MM.1S (cell line): ENCODE measurements at regions not wholly inside any gene's neighbourhood (a gene's known extent, or its start where the extent isn't known, plus 50 kb on each side); places are given as distances from the start of the nearest gene placed in this dataset.

ENCODE experiments used
- DNase-seq: peaks from one replicate; pipeline ENCODE4 v3.0.0-alpha.2; 2015
- H2AFZ ChIP-seq: fragments of 300-600 bp; sonication (generic); 2 replicates; pipeline ENCODE4 v1.6.0; 2016; ENCODE audit warnings: antibody characterized with exemption, low read length
- H3F3A ChIP-seq: fragments of 300-600 bp; sonication (generic); 2 replicates; pipeline ENCODE4 v1.6.1; 2016; ENCODE audit warnings: mild to moderate bottlenecking, antibody characterized with exemption, low read length, moderate library complexity, mixed read lengths; ENCODE audit not compliant: insufficient read depth
- H3K27ac ChIP-seq: fragments of 300-600 bp; sonication (generic); 2 replicates; pipeline ENCODE4 v1.5.1; 2016; ENCODE audit warnings: mild to moderate bottlenecking, low read length
- H3K27me3 ChIP-seq: fragments of 300-600 bp; sonication (generic); replicated peaks from 2 replicates; pipeline ENCODE4 v1.6.0; 2016; ENCODE audit warnings: low read length; ENCODE audit not compliant: insufficient read depth
- H3K36me3 ChIP-seq: fragments of 300-600 bp; sonication (generic); replicated peaks from 2 replicates; pipeline ENCODE4 v1.6.1; 2016; ENCODE audit warnings: mild to moderate bottlenecking, low read length, mixed read lengths; ENCODE audit not compliant: insufficient read depth
- H3K4me1 ChIP-seq: fragments of 300-600 bp; sonication (generic); 2 replicates; pipeline ENCODE4 v1.6.1; 2016; ENCODE audit warnings: low read length, mixed read lengths
- H3K4me2 ChIP-seq: fragments of 300-600 bp; sonication (generic); 2 replicates; pipeline ENCODE4 v1.6.0; 2016; ENCODE audit warnings: low read depth, low read length
- H3K4me3 ChIP-seq: fragments of 300-600 bp; sonication (generic); 2 replicates; pipeline ENCODE4 v1.5.1; 2016; ENCODE audit warnings: low read length, mixed read lengths
- H3K79me2 ChIP-seq: fragments of 300-600 bp; sonication (generic); 2 replicates; pipeline ENCODE4 v1.6.1; 2016; ENCODE audit warnings: mixed run types, low read length, mixed read lengths
- H3K9ac ChIP-seq: fragments of 300-600 bp; sonication (generic); 2 replicates; pipeline ENCODE4 v1.6.1; 2016; ENCODE audit warnings: low read length, mixed read lengths
- H3K9me2 ChIP-seq: fragments of 300-600 bp; sonication (generic); replicated peaks from 2 replicates; pipeline ENCODE4 v1.6.1; 2016; ENCODE audit warnings: mild to moderate bottlenecking, low read length, mixed read lengths; ENCODE audit not compliant: insufficient read depth
- H3K9me3 ChIP-seq: fragments of 300-600 bp; sonication (generic); replicated peaks from 2 replicates; pipeline ENCODE4 v1.6.1; 2016; ENCODE audit warnings: mild to moderate bottlenecking, low read length, mixed read lengths; ENCODE audit not compliant: insufficient read depth
- H4K20me1 ChIP-seq: fragments of 300-600 bp; sonication (generic); 2 replicates; pipeline ENCODE4 v1.6.1; 2016; ENCODE audit warnings: mild to moderate bottlenecking, low read length, moderate library complexity, mixed read lengths; ENCODE audit not compliant: insufficient read depth
- EZH2 ChIP-seq: fragments of 300-600 bp; sonication (generic); optimal IDR thresholded peaks from 2 replicates; pipeline ENCODE3; 2017; ENCODE audit warnings: low read depth, mild to moderate bottlenecking, antibody characterized with exemption, low read length, mixed read lengths
- EZH2phosphoT487 ChIP-seq: fragments of 300-600 bp; sonication (generic); IDR thresholded peaks from 2 replicates; pipeline ENCODE4 v1.6.1; 2018; ENCODE audit warnings: antibody characterized with exemption, low read length
- TF ChIP-seq, protein P1 (sequence below): fragments of 300-600 bp; sonication (generic); IDR thresholded peaks from 2 replicates; pipeline ENCODE4 v1.5.1; 2016; ENCODE audit warnings: antibody characterized with exemption, low read length, mixed read lengths

DNA sequence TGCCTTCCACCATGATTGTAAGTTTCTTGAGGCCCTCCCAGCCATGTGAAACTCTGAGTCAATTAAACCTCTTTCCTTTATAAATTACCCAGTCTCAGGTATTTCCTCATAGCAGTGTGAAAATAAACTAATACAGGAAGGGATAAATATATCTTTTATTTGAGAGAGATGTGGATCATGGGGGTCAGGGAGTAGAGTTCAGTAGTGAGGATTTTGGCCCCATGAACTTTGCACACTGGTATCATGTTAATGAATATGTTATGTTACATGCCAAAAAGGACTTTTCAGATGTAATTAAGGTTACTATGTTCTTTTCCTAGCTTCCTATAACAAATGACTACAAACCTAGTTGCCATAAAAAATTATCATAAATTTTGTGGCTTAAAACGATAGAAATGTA is 1393.7 kb downstream of the DSC3 start:
- H4K20me1 ChIP-seq, result no peaks in the 10 kb centered on the region
- H3K79me2 ChIP-seq, result no peaks in the 10 kb centered on the region
- H3K36me3 ChIP-seq, result no peaks in the 10 kb centered on the region
- no peak overlapping the region for H3K9ac ChIP-seq
- H3K9me2 ChIP-seq, result no peaks in the 10 kb centered on the region
- no peaks in the 10 kb centered on the region for H3K4me1 ChIP-seq
- no peak overlapping the region for H2AFZ ChIP-seq
- no peaks in the 10 kb centered on the region for H3K27me3 ChIP-seq
- no peaks in the 10 kb centered on the region for H3F3A ChIP-seq
- TF ChIP-seq EZH2, result no peak
- TF ChIP-seq, protein P1, sequence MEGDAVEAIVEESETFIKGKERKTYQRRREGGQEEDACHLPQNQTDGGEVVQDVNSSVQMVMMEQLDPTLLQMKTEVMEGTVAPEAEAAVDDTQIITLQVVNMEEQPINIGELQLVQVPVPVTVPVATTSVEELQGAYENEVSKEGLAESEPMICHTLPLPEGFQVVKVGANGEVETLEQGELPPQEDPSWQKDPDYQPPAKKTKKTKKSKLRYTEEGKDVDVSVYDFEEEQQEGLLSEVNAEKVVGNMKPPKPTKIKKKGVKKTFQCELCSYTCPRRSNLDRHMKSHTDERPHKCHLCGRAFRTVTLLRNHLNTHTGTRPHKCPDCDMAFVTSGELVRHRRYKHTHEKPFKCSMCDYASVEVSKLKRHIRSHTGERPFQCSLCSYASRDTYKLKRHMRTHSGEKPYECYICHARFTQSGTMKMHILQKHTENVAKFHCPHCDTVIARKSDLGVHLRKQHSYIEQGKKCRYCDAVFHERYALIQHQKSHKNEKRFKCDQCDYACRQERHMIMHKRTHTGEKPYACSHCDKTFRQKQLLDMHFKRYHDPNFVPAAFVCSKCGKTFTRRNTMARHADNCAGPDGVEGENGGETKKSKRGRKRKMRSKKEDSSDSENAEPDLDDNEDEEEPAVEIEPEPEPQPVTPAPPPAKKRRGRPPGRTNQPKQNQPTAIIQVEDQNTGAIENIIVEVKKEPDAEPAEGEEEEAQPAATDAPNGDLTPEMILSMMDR, result no peak
- TF ChIP-seq EZH2phosphoT487, result no peak
- H3K27ac ChIP-seq, result no peak overlapping the region
- H3K4me2 ChIP-seq, result no peak overlapping the region
- H3K9me3 ChIP-seq, result no peaks in the 10 kb centered on the region
- no peak overlapping the region for H3K4me3 ChIP-seq
- no peak for DNase-seq

DNA sequence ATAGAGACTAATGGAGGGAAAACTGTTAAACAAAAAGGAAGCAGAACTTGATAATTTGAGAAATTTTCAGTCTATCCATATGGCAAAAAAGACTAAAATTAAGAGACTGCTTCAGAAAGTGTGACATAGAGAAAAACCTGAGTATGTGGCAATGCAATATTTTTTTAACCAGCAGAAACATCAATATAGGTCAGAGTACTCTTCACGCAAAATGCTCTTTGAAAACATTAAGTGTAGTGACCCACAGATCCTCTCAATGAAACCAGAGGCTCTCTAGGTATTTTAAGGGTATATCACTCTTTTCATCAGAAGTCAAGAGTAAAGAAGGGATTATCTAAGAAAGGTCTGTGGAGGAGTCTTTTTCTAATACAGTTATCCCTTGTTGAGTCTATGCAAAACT is 1394.8 kb downstream of the DSC3 start:
- Histone ChIP-seq H3K9me3 (no peaks in the 10 kb centered on the region), H3K36me3 (no peaks in the 10 kb centered on the region), H3K4me2 (no peak overlapping the region), H3F3A (no peaks in the 10 kb centered on the region), H4K20me1 (no peaks in the 10 kb centered on the region), H3K27ac (no peak overlapping the region), H3K9ac (no peak overlapping the region), H3K27me3 (no peaks in the 10 kb centered on the region), H3K79me2 (no peaks in the 10 kb centered on the region), H2AFZ (no peak overlapping the region), H3K9me2 (no peaks in the 10 kb centered on the region), H3K4me3 (no peak overlapping the region), H3K4me1 (no peaks in the 10 kb centered on the region)
- TF ChIP-seq EZH2 (no peak), EZH2phosphoT487 (no peak)
- TF ChIP-seq, protein P1, result no peak
- no peak for DNase-seq

DNA sequence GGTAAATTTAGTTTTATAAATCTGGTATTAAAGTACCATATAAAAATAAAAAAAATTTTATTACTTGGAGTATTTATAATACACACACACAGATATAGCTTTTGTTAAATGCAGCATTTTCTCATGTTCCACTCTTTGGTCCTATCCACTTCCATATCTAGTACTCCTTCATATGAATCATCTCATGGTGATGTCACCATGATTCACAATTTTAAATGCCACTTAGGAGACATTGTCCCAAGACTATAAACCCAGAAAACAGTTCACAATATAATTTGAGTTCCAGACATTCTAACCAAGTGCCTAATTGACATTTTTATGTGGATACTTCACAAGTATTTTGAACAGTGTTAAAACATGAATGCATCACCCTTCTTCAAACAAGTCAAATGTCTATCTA is 1398.3 kb downstream of the DSC3 start:
- TF ChIP-seq EZH2 (no peak), EZH2phosphoT487 (no peak)
- TF ChIP-seq, protein P1, result no peak

More for the DNA sequence above, 1398.3 kb downstream of the DSC3 start:
- Histone ChIP-seq H3F3A (no peaks in the 10 kb centered on the region), H4K20me1 (no peaks in the 10 kb centered on the region), H3K9me3 (no peaks in the 10 kb centered on the region), H3K9me2 (no peaks in the 10 kb centered on the region), H2AFZ (no peak overlapping the region), H3K27me3 (no peaks in the 10 kb centered on the region), H3K36me3 (no peaks in the 10 kb centered on the region), H3K27ac (no peak overlapping the region), H3K4me2 (no peak overlapping the region), H3K9ac (no peak overlapping the region), H3K79me2 (no peaks in the 10 kb centered on the region), H3K4me1 (no peaks in the 10 kb centered on the region), H3K4me3 (no peak overlapping the region)
- no peak for DNase-seq
